Epithelial cell of esophagus (primary cell): ENCODE measurements at regions not wholly inside any gene's neighbourhood (a gene's known extent, or its start where the extent isn't known, plus 50 kb on each side); places are given as distances from the start of the nearest gene placed in this dataset.

Source experiments
- DNase-seq: peaks from one replicate; pipeline ENCODE4 v3.0.0; 2010; ENCODE audit warnings: low read depth
- H3K4me3 ChIP-seq: 2 replicates; pipeline ENCODE4 v1.5.1; 2011; ENCODE audit warnings: mild to moderate bottlenecking, low read length, control low read depth
- CTCF ChIP-seq: IDR thresholded peaks from 2 replicates; pipeline ENCODE4 v1.5.1; 2011; ENCODE audit warnings: low read depth, mild to moderate bottlenecking, low read length, control low read depth, inconsistent platforms; ENCODE audit not compliant: insufficient read depth; ENCODE audit errors: missing control alignments

DNA sequence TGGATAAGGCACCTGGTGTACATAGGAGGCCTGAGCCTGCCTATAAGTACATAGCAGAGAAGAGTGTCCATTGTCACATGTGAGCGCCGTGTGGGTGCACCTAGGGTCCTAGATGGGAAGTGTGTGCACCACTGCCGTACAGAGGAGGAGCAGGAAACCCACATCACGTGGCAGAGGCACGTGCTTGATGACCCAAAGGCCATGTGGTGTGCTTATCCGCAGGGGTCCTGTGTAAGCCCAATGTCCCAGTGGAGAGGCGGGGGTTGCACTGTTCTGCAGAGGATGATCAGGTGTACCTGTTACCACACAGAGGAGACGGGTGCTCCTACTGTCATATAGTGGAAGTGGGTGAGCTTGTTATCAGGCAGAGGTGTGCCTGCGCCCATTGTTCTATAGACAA is 354.1 kb upstream of the IRX2 start:
- no peak for TF ChIP-seq CTCF
- no peak overlapping the region for H3K4me3 ChIP-seq
- no peak for DNase-seq

GRCh38 chr5:3105172-3105571 is 353.7 kb upstream of the IRX2 start:
- H3K4me3 ChIP-seq, result no peak overlapping the region
- no peak for TF ChIP-seq CTCF
- no peak for DNase-seq

DNA sequence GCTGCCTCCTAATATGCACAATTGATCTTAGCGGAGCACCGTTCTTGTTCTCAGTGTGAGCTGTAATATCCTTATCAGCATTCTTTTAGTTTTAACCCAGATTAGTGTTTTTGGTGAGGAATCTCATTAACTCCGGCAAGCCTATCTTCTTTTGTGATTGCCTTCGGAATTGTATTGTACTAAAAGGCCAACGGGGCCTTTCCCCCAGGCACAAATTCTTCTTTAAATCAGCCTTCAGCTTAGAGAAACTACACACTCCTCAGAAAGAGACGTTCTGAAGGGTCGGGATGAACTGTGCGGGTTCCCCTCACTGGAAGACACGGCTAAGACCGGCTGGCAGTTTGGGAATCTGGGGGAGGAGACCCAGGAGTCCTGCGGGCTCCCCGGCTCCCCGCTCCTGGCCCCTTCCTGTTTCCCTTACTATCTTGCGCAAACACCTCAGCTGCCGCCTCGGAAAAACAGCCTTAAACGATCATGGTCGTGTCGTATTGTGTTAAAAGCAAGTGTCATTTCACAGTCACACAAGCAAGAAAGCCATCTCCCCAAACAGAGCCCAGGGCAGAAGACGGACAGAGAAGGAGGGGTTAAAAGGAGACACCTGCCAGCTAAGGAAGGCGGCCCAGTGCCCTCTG is 353.1 kb upstream of the IRX2 start:
- TF ChIP-seq CTCF, result no peak
- no peak overlapping the region for H3K4me3 ChIP-seq

DNA sequence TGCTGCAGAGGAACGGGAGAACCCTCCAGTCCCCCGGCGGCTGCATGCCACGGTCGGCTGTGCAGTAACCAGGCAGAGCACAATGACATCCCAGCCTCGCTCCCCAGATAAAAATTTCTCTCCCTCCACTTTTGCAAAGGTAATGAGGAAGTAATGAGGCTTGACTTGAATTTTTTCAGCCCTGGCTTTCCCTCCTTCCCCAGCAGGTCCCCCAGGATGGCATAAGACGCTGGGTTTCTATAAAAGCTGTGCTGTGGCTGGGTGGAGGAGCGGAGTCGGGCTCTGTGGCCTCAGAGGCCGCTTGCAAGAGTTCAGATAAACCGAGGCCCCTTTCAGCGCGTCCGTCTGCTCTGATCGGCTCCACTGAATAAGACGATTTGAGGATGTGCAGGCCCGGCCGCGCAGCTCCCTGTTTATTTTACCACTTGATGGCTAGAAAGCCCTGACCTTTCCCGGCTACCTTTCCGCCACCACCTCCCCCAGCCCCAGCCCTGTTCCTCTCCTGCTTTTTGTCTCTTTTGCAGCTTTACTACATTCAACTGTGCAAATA is 351.9 kb upstream of the IRX2 start:
- H3K4me3 ChIP-seq, result no peak overlapping the region
- TF ChIP-seq CTCF, result no peak
- DNase-seq, result no peak

More for the DNA sequence above, 353.1 kb upstream of the IRX2 start:
- no peak for DNase-seq

DNA sequence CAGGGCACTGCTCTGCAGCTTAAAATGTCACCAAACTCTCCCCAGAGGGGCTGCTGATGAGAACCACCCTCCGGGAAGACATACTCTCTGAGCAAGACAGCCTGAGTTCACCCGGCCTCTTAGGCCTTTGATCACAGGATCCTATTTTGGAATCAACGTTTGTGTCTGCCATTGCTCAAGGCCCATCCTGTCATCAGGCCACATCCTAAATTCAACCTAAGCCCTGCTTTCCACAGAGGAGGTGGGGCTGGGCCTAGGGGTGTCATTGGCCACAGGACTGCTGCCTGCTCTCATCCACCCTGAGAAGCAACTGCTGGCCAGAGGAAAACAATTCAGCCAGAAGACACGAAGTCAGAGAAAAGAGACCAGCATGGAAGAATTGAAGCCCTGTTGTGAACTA is 351.1 kb upstream of the IRX2 start:
- no peak overlapping the region for H3K4me3 ChIP-seq
- TF ChIP-seq CTCF, result no peak
- DNase-seq, result no peak

- no peak for TF ChIP-seq CTCF
- H3K4me3 ChIP-seq, result no peak overlapping the region
- no peak for DNase-seq
These were observed 350.1 kb upstream of the IRX2 start for GRCh38 chr5:3101561-3101960.
